ENCODE measurements at regions not wholly inside any gene's neighbourhood (a gene's known extent, or its start where the extent isn't known, plus 50 kb on each side); places are given as distances from the start of the nearest gene placed in this dataset.

DNA sequence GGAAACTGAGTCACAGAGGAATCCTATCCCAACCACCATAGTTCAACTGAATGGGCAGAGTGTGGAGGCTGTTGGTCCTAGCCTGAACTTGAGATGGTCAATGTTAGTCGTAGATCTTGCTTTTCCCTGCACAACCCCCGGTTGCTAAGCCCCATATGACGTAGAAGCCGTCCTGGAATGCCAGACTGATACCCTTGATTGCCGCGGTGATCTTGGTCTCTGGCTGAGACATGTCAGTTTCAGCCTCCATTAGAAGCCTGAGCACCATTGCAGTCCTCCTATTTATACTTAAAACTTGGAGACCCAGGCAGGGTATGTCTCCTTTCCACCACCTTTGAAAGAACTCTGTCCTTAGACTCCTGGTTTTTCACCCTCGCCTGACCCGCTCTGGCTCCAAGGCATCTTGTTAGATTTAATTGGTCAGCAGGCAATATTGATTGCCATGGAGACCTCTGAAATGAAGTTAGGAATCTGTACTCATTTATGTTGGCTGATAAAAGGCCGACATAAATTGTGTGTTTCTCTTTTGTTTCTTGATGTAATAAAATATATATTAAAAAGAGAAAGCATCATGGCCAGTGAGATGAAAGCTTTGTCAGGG, 53.4 kb downstream of the RPLP1 start:
- no peak for DNase-seq (ENCODE audit: extremely low read depth in 1 of 2, low read depth in 1 of 2)

GRCh38 chr15:69508659-69509058, 56.0 kb downstream of the RPLP1 start:
- DNase-seq (ENCODE audit: extremely low read depth in 1 of 2, low read depth in 1 of 2), result no peak

DNA sequence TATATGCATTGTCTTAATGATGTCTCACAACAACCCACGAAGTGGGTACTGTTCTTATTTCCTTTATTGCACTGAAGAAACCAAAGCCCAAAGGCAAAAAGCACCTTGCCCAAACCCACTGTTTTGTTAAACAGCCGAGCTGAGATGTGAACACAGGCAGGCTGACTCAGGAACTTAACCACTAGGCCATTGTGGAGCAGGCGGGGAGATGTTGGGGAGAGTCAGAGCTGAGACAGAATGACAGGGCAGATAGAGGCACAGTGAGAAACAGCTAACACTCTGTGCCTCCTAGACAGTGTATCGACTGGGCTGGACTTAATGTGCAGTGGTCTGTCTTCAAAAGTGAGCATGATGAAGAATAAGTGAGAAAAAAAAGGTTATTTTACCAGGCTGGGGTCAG, 56.5 kb downstream of the RPLP1 start:
- peak in 1 of 2 donors; percentile 18 for DNase-seq (ENCODE audit: extremely low read depth in 1 of 2, low read depth in 1 of 2)

DNA sequence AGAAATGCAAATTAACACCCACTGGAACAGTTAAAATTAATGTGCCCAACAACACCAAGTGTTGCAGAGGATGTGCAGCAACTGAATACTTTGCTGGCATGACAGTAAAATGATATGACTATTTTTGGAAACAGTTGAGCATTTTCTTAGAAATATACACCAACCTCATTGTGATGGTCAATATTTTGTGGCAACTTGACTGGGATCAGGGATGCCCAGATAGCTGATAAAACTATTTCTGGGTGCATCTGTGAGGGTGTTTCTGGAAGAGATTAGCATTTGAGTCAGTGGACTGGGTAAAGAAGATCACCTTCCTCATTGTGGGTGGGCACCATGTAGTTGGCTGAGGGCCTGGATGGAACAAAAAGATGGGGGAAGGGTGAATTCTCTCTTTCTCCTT, 57.9 kb downstream of the RPLP1 start:
- DNase-seq (ENCODE audit: extremely low read depth in 1 of 2, low read depth in 1 of 2), result no peak

GRCh38 chr15:69511015-69511414, 58.4 kb downstream of the RPLP1 start:
- DNase-seq (ENCODE audit: extremely low read depth in 1 of 2, low read depth in 1 of 2), result no peak

DNA sequence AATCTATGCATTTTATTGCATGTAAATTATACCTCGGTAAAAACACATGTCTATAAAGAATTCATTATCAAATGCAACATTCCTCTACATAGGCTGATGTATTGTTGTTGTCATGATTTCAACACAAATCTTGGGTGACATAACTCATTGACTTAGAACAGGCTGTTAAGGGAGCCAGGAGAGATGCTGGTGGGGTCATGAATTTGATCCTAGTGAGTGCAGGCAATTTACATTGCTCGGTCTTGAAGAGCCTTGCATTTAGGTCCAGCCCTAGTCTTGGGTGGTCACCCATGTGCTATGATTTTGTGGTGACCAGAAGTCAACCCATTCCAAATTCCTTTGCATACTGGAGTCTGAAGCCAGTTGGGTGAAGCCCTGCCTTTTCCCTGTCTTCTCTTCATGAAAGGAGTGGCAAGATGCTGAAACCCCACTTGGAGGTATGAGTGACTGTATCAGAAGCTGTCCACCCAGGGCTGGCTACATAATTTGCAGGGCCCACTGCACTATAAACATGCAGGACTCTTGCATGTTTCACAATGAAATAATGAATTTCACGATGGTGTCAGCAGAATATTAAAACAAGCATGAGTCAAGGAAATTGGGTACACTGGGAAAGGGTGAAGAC, 59.2 kb downstream of the RPLP1 start:
- no peak for DNase-seq (ENCODE audit: extremely low read depth in 1 of 2, low read depth in 1 of 2)

DNA sequence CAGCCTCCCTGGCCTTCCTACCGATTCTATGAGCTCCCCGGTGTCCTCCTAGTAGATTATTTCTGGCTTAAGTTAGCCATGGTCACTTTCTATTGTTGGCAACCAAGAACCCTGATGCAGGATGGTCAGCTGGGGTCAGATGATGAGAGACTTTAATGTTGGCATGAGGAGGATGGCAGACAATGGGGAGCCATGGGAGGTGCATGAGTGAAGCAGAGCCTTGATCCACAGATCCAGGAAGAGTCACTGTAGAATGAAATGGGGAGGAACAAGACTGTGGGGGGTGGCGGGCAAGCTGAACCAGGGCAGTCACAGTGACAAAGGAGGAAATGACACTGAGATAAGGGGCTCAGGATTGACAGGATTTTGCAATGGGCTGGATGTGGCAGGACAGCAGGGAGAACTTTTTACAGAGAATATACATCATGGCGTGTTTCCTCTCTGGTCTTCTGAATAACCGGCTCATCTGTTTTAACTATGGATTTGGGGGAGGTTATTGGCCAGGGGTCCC, 60.9 kb downstream of the RPLP1 start:
- DNase-seq (ENCODE audit: extremely low read depth in 1 of 2, low read depth in 1 of 2), result no peak

GRCh38 chr15:69513986-69514385, 61.4 kb downstream of the RPLP1 start:
- DNase-seq (ENCODE audit: extremely low read depth in 1 of 2, low read depth in 1 of 2), result no peak

- no peak for DNase-seq (ENCODE audit: extremely low read depth in 1 of 2, low read depth in 1 of 2)
Measured at GRCh38 chr15:69515508-69515907, 62.9 kb downstream of the RPLP1 start.

GRCh38 chr15:69515926-69516325, 63.3 kb downstream of the RPLP1 start:
- DNase-seq (ENCODE audit: extremely low read depth in 1 of 2, low read depth in 1 of 2), result no peak

GRCh38 chr15:69517052-69517451, 64.4 kb downstream of the RPLP1 start:
- DNase-seq (ENCODE audit: extremely low read depth in 1 of 2, low read depth in 1 of 2), result no peak

DNA sequence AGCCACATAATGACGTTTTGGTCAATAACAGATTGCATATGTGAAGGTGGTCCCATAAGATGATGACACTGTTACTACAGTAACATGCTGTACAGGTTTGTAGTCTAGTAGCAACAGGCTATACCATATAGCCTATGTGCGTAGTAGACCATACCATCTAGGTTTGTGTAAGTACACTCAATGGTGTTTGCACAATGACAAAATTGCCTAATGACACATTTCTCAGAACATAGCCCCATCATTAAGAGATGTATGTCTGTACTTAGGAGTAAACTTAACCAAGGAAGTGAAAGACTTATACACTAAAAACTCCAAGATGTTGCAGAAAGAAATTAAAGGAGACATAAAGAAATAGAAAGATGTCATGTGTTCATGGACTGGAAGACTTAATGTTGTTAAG, 66.2 kb downstream of the RPLP1 start:
- DNase-seq (ENCODE audit: extremely low read depth in 1 of 2, low read depth in 1 of 2), result no peak

- no peak for DNase-seq (ENCODE audit: extremely low read depth in 1 of 2, low read depth in 1 of 2)
Measured at GRCh38 chr15:69520067-69520466, 67.4 kb downstream of the RPLP1 start.

GRCh38 chr15:69522361-69522760, 69.7 kb downstream of the RPLP1 start:
- no peak for DNase-seq (ENCODE audit: extremely low read depth in 1 of 2, low read depth in 1 of 2)

- peak; percentile 26 to 50 for DNase-seq (ENCODE audit: extremely low read depth in 1 of 2, low read depth in 1 of 2)
Measured at GRCh38 chr15:69523010-69524001, 70.7 kb downstream of the RPLP1 start.

DNA sequence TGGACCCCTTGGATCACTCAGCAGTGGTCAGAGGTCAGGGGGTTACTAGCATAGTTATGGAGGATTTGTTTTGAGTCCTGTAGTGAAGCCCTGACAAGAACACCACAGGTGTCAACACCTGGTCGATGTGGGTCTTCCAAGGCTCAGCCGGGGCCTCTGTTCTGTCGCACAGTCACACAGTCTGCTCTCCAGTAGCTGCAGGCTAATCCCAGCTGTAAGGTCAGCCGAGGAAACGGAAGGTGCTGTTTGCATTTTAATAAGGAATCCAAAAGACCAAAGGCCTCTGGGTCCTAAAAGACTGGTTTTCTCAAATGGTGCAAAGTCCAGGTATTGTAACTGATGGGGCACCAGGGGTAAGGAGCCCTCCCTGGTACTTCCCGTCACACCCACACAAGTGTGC, 71.7 kb downstream of the RPLP1 start:
- no peak for DNase-seq (ENCODE audit: extremely low read depth in 1 of 2, low read depth in 1 of 2)

- no peak for DNase-seq (ENCODE audit: extremely low read depth in 1 of 2, low read depth in 1 of 2)
Measured at GRCh38 chr15:69524814-69525213, 72.2 kb downstream of the RPLP1 start.

DNA sequence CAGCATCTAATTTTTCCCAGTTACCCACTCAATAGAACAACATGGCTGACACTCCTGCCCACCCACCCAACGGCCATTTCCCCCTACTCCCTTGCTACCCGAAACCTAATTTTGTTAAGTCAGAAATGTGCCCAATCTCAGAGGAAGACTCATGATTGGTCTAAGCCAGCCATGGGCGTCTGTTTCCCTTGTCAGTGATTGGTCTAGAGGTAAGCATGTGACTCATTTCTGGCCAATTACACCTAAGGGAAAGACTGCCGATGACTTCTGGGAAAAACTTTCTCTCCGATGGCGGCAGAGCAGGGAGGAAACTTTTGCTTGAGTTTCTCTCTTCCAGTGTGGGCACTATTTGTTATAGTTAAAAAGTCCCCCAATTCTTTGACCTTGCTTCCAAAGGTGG, 72.9 kb downstream of the RPLP1 start:
- DNase-seq (ENCODE audit: extremely low read depth in 1 of 2, low read depth in 1 of 2), result no peak

DNA sequence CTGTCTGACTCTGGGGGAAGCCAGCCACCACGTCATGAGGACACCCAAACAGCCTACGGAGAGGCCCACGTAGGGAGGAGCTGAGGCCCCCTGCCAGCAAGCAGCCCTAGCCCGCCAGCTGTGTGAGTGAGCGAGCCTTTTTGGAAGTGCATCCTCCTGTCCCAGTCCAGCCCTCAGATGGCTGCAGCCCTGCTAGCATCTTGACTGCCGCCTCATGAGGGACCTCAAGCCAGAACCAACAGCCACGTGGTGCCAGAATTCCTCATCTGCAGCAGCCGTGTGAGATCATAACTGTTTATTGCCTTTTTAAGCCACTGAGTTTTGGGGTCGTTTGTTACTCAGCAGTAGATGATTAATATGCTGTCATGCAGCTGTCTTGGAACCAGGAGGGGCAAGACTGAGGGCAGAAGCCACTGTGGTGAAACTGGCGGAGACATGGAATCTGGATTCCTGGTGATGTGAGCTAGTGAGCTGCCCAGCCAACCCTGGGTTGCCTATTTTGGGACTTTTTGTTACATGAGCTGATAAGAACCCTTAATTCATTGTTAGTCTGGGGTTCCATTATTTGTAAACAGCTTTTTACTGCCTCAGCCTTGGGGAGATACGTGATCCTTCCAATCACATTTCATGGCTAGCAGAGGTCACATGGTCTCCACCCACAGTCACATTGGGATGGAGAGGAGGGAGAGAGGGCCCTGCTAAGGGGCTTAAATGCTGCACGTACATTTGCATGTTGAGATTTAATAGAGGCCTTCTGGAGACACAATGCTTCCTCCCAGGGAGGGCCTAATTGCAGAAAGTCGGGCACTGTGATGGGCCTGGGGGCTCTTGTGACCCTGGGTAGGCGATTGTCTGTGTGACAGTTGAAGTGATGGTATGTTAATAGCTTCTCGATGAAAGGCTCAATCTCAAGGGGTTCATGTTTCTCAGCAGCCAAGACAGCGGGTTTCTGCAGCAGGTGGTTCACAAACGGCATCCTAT, 73.8 kb downstream of the RPLP1 start:
- no peak for DNase-seq (ENCODE audit: extremely low read depth in 1 of 2, low read depth in 1 of 2)

DNA sequence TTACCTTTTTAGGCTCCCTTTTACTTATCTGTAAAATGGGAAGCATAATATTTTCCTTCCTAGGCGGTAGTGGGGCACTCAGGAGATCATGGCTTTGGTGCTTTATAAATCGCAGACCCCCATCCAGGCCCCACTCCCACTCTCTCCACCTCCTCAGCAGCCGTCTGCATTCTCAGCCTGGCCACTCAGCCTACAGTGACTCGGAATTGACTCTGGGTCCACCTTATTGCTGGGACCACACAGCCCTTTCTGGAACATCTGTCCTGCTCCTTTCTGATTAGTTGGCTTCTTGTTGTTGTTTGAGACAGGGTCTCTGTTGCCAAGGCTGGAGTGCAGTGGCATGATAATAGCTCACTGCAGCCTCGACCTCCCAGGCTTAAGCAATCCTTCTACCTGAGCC, 76.5 kb downstream of the RPLP1 start:
- no peak for DNase-seq (ENCODE audit: extremely low read depth in 1 of 2, low read depth in 1 of 2)

Measured in stimulated activated CD8-positive, alpha-beta memory T cell treated with anti-CD3 and anti-CD28 coated beads, Interleukin-7, amount 100 ng/mL, for 48 hours (primary cell).